SK-N-MC (cell line): ENCODE measurements at regions not wholly inside any gene's neighbourhood (a gene's known extent, or its start where the extent isn't known, plus 50 kb on each side); places are given as distances from the start of the nearest gene placed in this dataset.

Source experiments
- EZH2 ChIP-seq: fragments of 200-600 bp; sonication (generic); IDR thresholded peaks from one replicate; pipeline ENCODE4 v1.6.1; 2017; ENCODE audit warnings: antibody characterized with exemption
- FOXP2 ChIP-seq: optimal IDR thresholded peaks from 2 replicates; pipeline ENCODE3; 2011; ENCODE audit warnings: mild to moderate bottlenecking, moderate library complexity; ENCODE audit not compliant: insufficient read depth; ENCODE audit errors: extremely low read length, control extremely low read depth
- POLR2AphosphoS5 ChIP-seq: IDR thresholded peaks from 2 replicates; pipeline ENCODE4 v1.6.1; 2012; ENCODE audit warnings: mild to moderate bottlenecking, low read depth, low read length, borderline replicate concordance

- TF ChIP-seq EZH2 (no peak), POLR2AphosphoS5 (no peak), FOXP2 (no peak)
Observed at GRCh38 chr22:26767351-26768155, 110.2 kb downstream of the MIAT start.
